D721Med (cell line): ENCODE measurements at regions not wholly inside any gene's neighbourhood (a gene's known extent, or its start where the extent isn't known, plus 50 kb on each side); places are given as distances from the start of the nearest gene placed in this dataset.

Experiments
- DNase-seq: peaks from one replicate; pipeline ENCODE4 v3.0.0; 2011; ENCODE audit warnings: low spot score; ENCODE audit not compliant: insufficient read length
- FAIRE-seq: peaks from 2 replicates; lab custom pipeline; 2011; peaks lifted over from hg19 to GRCh38; lab: Jason Lieb, UNC
- CTCF ChIP-seq: IDR thresholded peaks from 2 replicates; pipeline ENCODE4 v1.5.1; 2012; ENCODE audit warnings: mild to moderate bottlenecking, control low read depth; ENCODE audit not compliant: insufficient read depth; ENCODE audit errors: missing control alignments

- TF ChIP-seq CTCF, result no peak
- DNase-seq (no peak), FAIRE-seq (peak; percentile 32)
Observed at GRCh38 chr17:63358111-63358839, 87.8 kb downstream of the CYB561 start.

DNA sequence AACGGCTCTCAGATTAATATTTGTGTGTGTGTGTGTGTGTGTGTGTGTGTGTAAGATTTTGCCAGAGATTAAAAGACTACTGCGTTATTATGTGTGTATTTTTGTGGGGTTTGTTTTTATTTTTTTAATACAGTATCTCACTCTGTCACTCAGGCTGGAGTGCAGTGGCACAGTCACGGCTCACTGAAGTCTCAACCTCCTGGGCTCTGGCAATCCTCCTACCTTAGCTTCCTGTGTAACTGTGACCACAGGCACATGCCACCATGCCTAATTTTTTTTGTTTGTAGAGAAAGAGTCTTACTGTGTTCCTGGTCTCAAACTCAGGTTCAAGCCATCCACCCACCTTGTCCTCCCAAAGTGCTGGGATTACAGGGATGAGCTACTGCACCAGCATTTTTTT is 87.2 kb downstream of the CYB561 start:
- FAIRE-seq, result no peak

GRCh38 chr17:63361182-63361581 is 84.9 kb downstream of the CYB561 start:
- FAIRE-seq (no peak), DNase-seq (no peak)
- no peak for TF ChIP-seq CTCF

More for the DNA sequence above, 87.2 kb downstream of the CYB561 start:
- TF ChIP-seq CTCF, result no peak
- DNase-seq, result no peak

DNA sequence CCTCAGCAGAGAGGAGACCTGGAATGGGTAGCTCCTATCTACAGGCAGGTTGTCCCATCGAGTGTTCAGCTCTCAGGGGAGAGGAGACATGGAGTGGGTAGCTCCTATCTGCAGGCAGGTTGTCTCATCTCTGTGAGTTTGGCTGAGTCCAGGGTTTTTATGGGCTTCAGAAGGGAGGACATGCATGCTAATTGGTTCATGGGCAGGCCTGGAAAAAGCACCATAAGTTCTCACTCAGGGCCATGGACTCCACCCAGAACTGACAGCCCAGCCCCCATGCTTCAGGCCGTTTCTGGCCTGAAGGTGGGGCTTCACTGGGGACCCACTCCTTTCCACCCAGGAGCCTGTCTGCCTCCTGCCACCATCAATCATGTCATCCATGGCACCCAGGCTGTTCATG is 84.0 kb downstream of the CYB561 start:
- TF ChIP-seq CTCF, result no peak
- no peak for FAIRE-seq
- DNase-seq, result no peak

GRCh38 chr17:63364387-63364786 is 81.7 kb downstream of the CYB561 start:
- TF ChIP-seq CTCF, result no peak
- no peak for FAIRE-seq
- DNase-seq, result no peak

DNA sequence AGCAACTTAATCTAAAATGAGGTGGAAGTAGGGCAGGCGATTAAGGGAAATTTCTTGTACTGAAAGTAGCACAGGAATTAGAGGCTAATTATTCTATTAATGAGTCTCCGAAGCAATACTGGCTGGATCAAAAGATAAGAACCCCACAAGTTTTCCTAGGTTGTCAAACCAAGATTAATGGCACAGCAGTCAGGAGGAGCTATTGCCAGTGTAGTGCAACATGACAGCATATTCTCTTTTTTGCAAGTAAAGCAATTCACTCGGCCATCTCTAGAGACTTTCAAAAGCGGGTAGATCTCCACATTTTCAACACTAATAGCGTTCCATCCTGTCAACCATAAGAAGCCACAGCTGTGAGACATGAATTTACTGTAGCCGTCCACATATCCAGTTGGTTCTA is 81.2 kb downstream of the CYB561 start:
- DNase-seq (no peak), FAIRE-seq (no peak)
- no peak for TF ChIP-seq CTCF

DNA sequence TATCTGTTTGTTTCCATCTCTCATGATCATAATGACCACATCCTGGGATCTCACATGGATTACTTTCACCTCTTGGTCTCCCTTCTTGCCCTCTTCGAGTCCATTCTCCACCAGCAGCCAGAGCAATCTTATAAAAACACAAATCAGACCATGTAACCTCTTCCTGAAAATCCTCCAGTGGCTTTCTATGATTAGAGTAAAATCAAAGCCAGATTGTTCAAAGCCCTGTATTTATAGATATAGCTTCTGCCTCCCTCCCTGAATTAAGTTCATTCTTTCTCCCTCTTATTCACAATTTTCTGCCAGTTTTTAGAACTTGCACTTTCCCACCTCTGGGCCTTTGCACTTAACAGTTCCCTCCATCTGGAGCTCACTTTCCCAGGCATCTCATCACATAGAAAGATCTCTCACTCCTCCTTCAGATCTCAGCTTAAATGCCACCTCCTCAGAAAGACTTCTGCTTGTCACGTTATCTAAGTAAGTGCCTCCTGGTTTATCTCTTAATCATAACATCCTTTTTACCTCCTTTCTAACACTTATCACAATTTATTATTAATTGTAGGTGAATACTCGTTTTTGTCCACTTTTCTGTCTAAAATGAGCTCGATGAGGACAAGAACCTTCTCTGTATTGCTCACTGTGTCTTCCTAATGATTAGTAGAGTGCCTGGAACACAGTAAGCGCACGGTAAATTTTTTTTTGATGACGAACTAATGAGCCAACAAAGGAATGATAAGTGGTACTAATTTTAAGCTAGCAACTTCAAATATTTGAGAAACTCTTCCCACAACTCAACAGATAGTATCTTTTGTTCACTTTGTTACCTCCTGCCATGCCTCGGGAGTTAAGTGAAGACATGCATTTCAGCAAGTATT is 80.5 kb downstream of the CYB561 start:
- no peak for TF ChIP-seq CTCF
- FAIRE-seq (no peak), DNase-seq (no peak)
